Stomach smooth muscle (tissue), 2 donors: ENCODE measurements at regions not wholly inside any gene's neighbourhood (a gene's known extent, or its start where the extent isn't known, plus 50 kb on each side); places are given as distances from the start of the nearest gene placed in this dataset.

Experiments
- H3K27ac ChIP-seq: one replicate; pipeline ENCODE4 v1.7.0; 2013; ENCODE audit warnings: mild to moderate bottlenecking, low read length, inconsistent platforms
- H3K27me3 ChIP-seq, 2 donors: one replicate each; pipeline ENCODE4 v1.7.0; 2013; ENCODE audit warnings: low read length in 2 of 2; ENCODE audit not compliant: insufficient read depth in 2 of 2, control insufficient read depth in 1 of 2
- H3K36me3 ChIP-seq, 2 donors: one replicate each; pipeline ENCODE4 v1.7.0; 2013; ENCODE audit warnings: low read length in 2 of 2; ENCODE audit not compliant: control insufficient read depth in 2 of 2, insufficient read depth in 2 of 2
- H3K4me1 ChIP-seq: one replicate; pipeline ENCODE4 v1.7.0; 2013; ENCODE audit warnings: low read length; ENCODE audit not compliant: control insufficient read depth, insufficient read depth
- H3K4me3 ChIP-seq, 2 donors: one replicate each; pipeline ENCODE4 v1.7.0; 2013; ENCODE audit warnings: low read length in 2 of 2
- H3K9ac ChIP-seq, 2 donors: one replicate each; pipeline ENCODE4 v1.7.0; 2013; ENCODE audit warnings: low read length in 2 of 2, mild to moderate bottlenecking in 1 of 2
- H3K9me3 ChIP-seq, 2 donors: one replicate each; pipeline ENCODE4 v1.7.0; 2013; ENCODE audit warnings: low read length in 2 of 2; ENCODE audit not compliant: control insufficient read depth in 2 of 2
- donor health status: healthy.
- donor health status: Pancreatic carcinoma.

DNA sequence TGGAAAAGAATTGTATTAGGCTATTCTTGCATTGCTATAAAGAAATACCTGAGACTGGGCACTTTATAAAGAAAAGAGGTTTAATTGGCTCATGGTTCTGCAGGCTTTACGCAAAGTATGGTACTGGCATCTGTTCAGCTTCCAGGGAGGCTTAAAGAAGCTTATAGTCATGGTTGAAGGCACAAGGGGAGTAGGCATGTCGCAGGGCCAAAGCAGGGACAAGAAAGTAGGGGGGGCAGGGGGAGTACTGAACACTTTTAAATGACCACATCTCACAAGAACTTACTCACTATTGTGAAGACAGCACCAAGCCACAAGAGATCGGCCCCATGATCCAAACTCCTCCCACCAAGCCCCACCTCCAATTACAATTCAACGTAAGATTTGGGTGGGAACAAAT lies 152.5 kb upstream of the PHF14 start:
- H3K27ac ChIP-seq: no peak overlapping the region
- no peaks in the 10 kb centered on the region for H3K27me3 ChIP-seq
- no peaks in the 10 kb centered on the region for H3K36me3 ChIP-seq
- H3K4me1 ChIP-seq: no peaks in the 10 kb centered on the region
- no peak overlapping the region for H3K9ac ChIP-seq
- no peaks in the 10 kb centered on the region for H3K9me3 ChIP-seq
- H3K4me3 ChIP-seq: no peak overlapping the region

DNA sequence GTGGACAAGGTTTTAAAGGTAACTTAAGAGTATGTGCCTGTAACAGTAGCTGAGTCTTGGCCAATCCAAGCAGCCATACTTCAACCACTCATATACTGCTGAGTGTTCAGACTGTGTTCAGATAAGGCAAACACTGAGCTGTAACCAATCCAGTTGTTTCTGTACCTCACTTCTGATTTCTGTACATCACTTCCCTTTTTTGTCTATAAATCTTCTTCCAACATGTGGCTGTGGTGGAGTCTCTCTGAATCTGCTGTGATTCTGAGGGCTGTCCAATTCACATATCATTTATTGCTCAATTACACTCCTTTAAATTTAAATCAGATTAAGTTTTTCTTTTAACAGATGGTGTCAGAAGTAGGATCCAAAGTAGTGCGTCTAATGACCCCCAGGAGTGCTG lies 149.5 kb upstream of the PHF14 start:
- H3K27ac ChIP-seq: no peak overlapping the region
- H3K4me1 ChIP-seq: no peaks in the 10 kb centered on the region
- no peak overlapping the region for H3K9ac ChIP-seq
- no peak overlapping the region for H3K4me3 ChIP-seq
- no peaks in the 10 kb centered on the region for H3K36me3 ChIP-seq
- H3K9me3 ChIP-seq: no peaks in the 10 kb centered on the region
- H3K27me3 ChIP-seq: no peaks in the 10 kb centered on the region

DNA sequence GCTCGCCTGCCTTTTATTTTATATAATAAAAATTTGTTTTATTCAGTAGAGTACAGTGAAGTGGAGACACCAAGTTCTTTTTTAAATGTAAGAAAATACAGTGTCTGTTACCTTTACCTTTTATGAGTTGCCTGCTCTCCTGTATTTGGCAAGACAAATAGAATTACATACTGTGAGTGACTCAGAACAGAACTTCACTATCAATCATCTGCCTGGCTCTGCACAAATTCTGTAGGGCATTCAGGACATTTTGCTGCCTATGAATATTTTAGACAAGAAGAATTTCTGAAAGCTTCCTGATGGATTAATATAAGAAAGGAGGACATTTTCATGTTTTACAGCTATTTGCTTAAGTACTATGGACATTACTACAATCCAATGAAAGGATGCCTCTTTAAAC lies 135.4 kb upstream of the PHF14 start:
- no peaks in the 10 kb centered on the region for H3K4me1 ChIP-seq
- H3K36me3 ChIP-seq: no peaks in the 10 kb centered on the region
- H3K9me3 ChIP-seq: no peaks in the 10 kb centered on the region
- no peak overlapping the region for H3K4me3 ChIP-seq
- no peaks in the 10 kb centered on the region for H3K27me3 ChIP-seq
- H3K27ac ChIP-seq: no peak overlapping the region
- no peak overlapping the region for H3K9ac ChIP-seq

DNA sequence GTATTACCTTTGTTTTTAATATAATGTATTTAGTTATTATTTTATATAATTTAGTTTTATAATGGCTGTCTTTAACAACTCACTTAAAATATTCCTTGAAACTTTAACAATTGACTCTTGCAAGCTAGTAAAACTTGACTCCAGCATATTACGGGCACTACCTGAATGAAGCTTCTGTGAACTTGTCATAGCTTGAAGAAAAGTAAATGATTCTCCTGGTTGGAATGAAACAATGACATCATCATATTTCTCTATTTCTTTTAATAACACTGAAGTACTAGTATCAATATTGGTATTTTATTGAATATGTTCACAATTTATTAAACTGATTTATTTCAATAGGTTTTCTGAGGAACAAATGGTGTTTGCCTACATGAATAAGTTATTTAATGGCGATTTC lies 128.4 kb upstream of the PHF14 start:
- no peaks in the 10 kb centered on the region for H3K9me3 ChIP-seq
- H3K27me3 ChIP-seq: no peaks in the 10 kb centered on the region
- H3K36me3 ChIP-seq: no peaks in the 10 kb centered on the region
- no peak overlapping the region for H3K27ac ChIP-seq
- H3K4me1 ChIP-seq: no peaks in the 10 kb centered on the region
- no peak overlapping the region for H3K4me3 ChIP-seq
- no peak overlapping the region for H3K9ac ChIP-seq

DNA sequence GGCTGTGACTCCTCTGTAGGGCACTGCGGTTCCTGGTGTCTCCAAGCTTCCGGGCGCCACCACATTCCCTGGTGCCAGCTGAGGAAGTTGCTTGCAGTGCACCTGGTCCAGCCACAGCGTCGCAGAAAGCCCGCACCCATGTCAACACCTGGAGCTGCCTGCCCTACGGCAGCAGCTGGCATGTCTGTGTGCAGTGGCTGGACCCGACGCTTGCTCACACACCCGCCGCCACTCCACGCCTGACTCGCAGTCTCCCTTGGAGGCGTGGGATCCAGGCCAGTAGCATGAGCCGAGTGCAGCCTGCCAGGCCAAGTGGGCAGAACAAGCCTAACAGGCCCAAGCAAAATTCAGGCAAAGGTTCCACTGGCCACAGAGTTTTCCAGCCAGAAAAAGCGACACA lies 118.1 kb upstream of the PHF14 start:
- Histone ChIP-seq H3K4me1 (no peaks in the 10 kb centered on the region), H3K27me3 (no peaks in the 10 kb centered on the region), H3K9ac (no peak overlapping the region), H3K27ac (no peak overlapping the region), H3K36me3 (no peaks in the 10 kb centered on the region), H3K4me3 (no peak overlapping the region), H3K9me3 (no peaks in the 10 kb centered on the region)

DNA sequence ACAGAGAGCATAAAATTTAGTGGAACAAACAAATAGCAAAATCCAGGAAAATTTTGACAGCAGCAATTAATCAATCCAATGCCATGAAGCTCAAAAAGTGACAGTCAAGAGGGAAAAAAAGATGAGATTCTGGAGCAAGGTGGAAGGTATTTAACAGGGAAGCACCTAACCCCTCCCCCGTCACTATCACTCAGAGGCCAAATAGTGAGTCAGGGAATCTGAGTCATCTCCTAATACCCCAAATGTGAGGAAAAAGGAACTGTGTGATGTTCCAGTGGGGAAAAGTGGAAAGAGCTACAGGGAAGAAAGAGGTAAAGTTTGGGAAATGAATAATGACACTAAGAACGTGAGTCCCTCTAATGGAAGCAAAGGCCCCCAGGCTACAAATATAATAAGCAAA lies 113.2 kb upstream of the PHF14 start:
- Histone ChIP-seq H3K36me3 (no peaks in the 10 kb centered on the region), H3K9ac (no peak overlapping the region), H3K9me3 (no peaks in the 10 kb centered on the region), H3K27ac (no peak overlapping the region), H3K4me1 (no peaks in the 10 kb centered on the region), H3K27me3 (no peaks in the 10 kb centered on the region), H3K4me3 (no peak overlapping the region)

DNA sequence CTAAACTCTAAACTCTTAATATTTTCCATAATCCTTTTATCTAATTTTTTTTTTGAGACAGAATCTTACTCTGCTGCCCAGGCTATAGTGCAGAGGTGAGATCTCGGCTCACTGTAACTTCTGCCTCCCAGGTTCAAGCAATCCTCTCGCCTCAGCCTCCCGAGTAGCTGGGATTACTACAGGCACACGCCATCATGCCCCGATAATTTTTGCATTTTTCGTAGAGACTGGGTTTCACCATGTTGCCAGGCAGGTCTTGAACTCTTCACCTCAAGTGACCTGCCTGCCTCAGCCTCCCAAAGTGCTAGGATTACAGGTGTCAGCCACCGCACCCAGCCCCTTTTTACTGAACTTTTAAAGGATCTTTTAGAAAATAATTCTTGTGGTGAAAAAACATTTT lies 110.2 kb upstream of the PHF14 start:
- no peaks in the 10 kb centered on the region for H3K27me3 ChIP-seq
- H3K9me3 ChIP-seq: no peaks in the 10 kb centered on the region
- no peaks in the 10 kb centered on the region for H3K4me1 ChIP-seq
- H3K4me3 ChIP-seq: no peak overlapping the region
- no peaks in the 10 kb centered on the region for H3K36me3 ChIP-seq
- no peak overlapping the region for H3K27ac ChIP-seq
- no peak overlapping the region for H3K9ac ChIP-seq

DNA sequence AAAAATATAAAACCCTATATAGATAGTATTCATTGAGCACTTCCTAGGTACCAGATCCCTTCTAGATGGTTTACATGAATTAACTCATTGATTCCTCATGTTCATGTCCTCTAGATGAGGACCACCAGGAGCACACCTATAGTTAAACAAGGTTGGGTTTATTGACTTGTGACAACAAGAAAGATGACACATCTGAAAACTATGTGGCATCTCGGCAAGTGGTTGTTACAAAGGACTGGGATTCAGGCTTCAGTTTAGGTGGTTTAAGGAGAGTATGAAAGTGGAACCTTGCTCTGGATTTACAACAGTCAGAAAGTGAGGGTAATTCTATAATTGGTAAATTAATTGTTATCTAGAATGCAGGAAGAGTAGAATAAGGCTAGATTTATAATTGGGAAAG lies 99.0 kb upstream of the PHF14 start:
- H3K9ac ChIP-seq: no peak overlapping the region
- no peak overlapping the region for H3K27ac ChIP-seq
- no peak overlapping the region for H3K4me3 ChIP-seq
- no peaks in the 10 kb centered on the region for H3K27me3 ChIP-seq
- no peaks in the 10 kb centered on the region for H3K9me3 ChIP-seq
- H3K36me3 ChIP-seq: no peaks in the 10 kb centered on the region
- no peaks in the 10 kb centered on the region for H3K4me1 ChIP-seq

DNA sequence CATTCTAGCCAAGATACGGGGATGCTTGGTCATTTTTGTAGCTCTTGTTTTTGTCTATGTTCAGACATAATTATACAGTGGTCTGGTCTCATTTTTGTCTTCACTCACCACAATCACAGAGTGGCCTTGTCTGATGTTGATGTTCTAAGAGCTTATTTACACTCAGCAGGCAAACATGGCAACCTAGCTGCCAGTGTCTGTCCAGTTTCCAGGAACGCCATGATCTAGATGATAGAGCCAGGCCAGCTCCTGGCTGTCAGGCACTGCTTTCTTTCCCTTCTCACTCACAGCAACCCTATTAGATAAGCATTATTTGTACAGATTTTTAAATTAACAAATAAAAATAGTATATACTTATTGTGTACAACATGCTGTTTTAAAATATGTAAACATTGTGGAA lies 98.6 kb upstream of the PHF14 start:
- Histone ChIP-seq H3K9me3 (no peaks in the 10 kb centered on the region), H3K27me3 (no peaks in the 10 kb centered on the region), H3K4me1 (no peaks in the 10 kb centered on the region), H3K4me3 (no peak overlapping the region), H3K36me3 (no peaks in the 10 kb centered on the region), H3K27ac (no peak overlapping the region), H3K9ac (no peak overlapping the region)

DNA sequence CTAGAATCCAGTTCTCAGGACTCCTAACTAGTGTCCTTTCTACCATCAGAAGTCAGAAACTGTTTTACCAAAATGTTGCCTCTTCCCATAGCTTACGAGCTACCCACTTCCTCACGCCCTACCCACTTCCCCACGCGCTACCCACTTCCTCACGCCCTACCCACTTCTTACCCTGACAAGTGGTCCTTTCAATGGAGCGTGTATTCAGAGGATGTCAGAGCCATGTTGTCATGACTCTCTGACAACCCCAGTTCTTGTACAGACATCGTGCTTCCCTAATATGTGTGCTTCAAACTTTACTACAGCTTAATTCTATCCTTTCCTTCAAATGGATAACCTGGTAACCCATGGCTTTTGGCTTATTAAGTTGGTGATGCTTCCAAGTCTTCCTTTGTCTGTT lies 84.8 kb upstream of the PHF14 start:
- H3K4me3 ChIP-seq: no peak overlapping the region
- no peaks in the 10 kb centered on the region for H3K27me3 ChIP-seq
- no peak overlapping the region for H3K27ac ChIP-seq
- no peak overlapping the region for H3K9ac ChIP-seq
- H3K36me3 ChIP-seq: no peaks in the 10 kb centered on the region
- H3K4me1 ChIP-seq: no peaks in the 10 kb centered on the region
- no peaks in the 10 kb centered on the region for H3K9me3 ChIP-seq

DNA sequence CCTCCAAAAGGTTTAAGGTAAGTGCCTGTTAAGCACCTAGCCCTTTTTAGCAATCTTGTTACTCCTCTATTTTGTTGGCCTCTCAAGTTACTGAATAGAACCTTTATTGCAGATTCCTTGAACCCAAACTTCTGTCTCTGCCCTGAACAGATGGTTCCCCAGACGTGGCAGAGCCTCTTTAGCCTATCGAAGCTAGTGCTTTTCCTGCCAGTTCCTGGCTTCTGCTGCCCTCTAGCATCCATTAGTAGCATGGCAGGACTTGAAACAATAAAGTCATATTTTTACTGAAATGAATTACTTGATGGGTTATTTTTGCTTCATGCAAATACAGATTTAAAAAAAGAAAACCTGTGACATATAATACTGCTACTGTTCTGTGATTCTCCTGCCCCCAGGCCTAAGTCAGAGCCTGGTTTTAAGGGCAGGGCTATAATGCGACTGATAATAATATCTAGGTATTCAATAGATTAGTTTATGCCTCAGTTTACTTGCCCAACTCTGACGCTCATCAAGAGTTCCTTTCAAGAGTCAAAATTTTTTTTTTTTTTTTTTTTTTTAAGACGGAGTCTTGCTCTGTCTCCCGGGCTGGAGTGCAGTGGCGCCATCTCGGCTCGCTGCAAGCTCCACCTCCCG lies 84.3 kb upstream of the PHF14 start:
- Histone ChIP-seq H3K36me3 (no peaks in the 10 kb centered on the region), H3K27ac (no peak overlapping the region), H3K9ac (no peak overlapping the region), H3K4me1 (no peaks in the 10 kb centered on the region), H3K4me3 (no peak overlapping the region), H3K27me3 (no peaks in the 10 kb centered on the region), H3K9me3 (no peaks in the 10 kb centered on the region)
